HepG2 (cell line): ENCODE measurements at regions not wholly inside any gene's neighbourhood (a gene's known extent, or its start where the extent isn't known, plus 50 kb on each side); places are given as distances from the start of the nearest gene placed in this dataset.

Source experiments
- ATAC-seq: fragments of 200-7000 bp; cut with Tn5 transposase; 3 replicates; pipeline ENCODE4 v1.9.1; 2020; ENCODE audit warnings: mild to moderate bottlenecking, moderate library complexity
- BruUV-seq: library from RNA; stranded (reverse); fragments of 400-500 nt; replicated peaks from 2 replicates; lab custom pipeline; 2021; lab: Mats Ljungman, UMichigan
- CTCF ChIA-PET: fragments of 300-600 bp; formaldehyde crosslinking; extraction: SDS; loops from one replicate; lab custom pipeline; 2021; ENCODE audit warnings: low total read pairs, inconsistent platforms, low intra/inter-chr PET ratio; lab: Yijun Ruan, JAX
- POLR2A ChIA-PET: fragments of 350-600 bp; sonication (Branson Sonifier 250); formaldehyde crosslinking; loops from one replicate; lab custom pipeline; 2020; ENCODE audit warnings: antibody characterized with exemption, inconsistent platforms; lab: Yijun Ruan, JAX
- DNase-seq: peaks from one replicate; pipeline ENCODE4 v3.0.0-alpha.2; 2015; ENCODE audit warnings: low spot score
- FAIRE-seq: peaks from 3 replicates; lab custom pipeline; 2011; peaks lifted over from hg19 to GRCh38; lab: Jason Lieb, UNC
- H2AFZ ChIP-seq: one replicate; pipeline ENCODE4 v1.6.1; 2011; ENCODE audit warnings: low read length, inconsistent platforms
- H3K27ac ChIP-seq: fragments of 300-600 bp; 3 replicates; pipeline ENCODE4 v1.8.0; 2011; ENCODE audit warnings: mixed run types, mild to moderate bottlenecking, mixed read lengths, low read length, inconsistent platforms; ENCODE audit not compliant: insufficient read depth; ENCODE audit errors: extremely low read length
- H3K27me3 ChIP-seq, 2 experiments: fragments of 200-600 bp in 1 of 2; 2 replicates in 1 of 2; 3 replicates in 1 of 2; pipeline versions ENCODE4 v1.6.0 to v1.8.0; 2011; ENCODE audit warnings: low read length in 2 of 2, mild to moderate bottlenecking in 2 of 2, moderate library complexity in 2 of 2, inconsistent platforms in 1 of 2; ENCODE audit not compliant: insufficient read depth in 2 of 2, control insufficient read depth in 1 of 2
- H3K36me3 ChIP-seq, 2 experiments: fragments of 200-600 bp in 1 of 2; replicated peaks in 1 of 2; 2 replicates in 1 of 2; 3 replicates in 1 of 2; pipeline versions ENCODE4 v1.5.1 to v1.8.0; 2011; ENCODE audit warnings: low read length in 2 of 2, inconsistent platforms in 1 of 2; ENCODE audit not compliant: insufficient read depth in 2 of 2, control insufficient read depth in 1 of 2
- H3K4me1 ChIP-seq: 2 replicates; pipeline ENCODE4 v1.5.1; 2012; ENCODE audit warnings: low read length, inconsistent platforms; ENCODE audit not compliant: insufficient read depth
- H3K4me2 ChIP-seq: 2 replicates; pipeline ENCODE4 v1.6.0; 2011; ENCODE audit warnings: low read depth, low read length, inconsistent platforms
- H3K4me3 ChIP-seq, 3 experiments: fragments of 200-600 bp in 1 of 3; sonication (generic), shearing (Covaris generic) in 1 of 3; replicated peaks in 1 of 3; 2 replicates each; pipeline ENCODE4 v1.5.1; 2011 to 2016; ENCODE audit warnings: low read length in 3 of 3, inconsistent platforms in 2 of 3, low read depth in 2 of 3, mild to moderate bottlenecking in 2 of 3, control low read depth in 1 of 3, mixed read lengths in 1 of 3; ENCODE audit not compliant: insufficient read depth in 1 of 3
- H3K79me2 ChIP-seq: one replicate; pipeline ENCODE4 v1.6.1; 2011; ENCODE audit warnings: low read length, inconsistent platforms; ENCODE audit not compliant: insufficient read depth
- H3K9ac ChIP-seq: 2 replicates; pipeline ENCODE4 v1.6.0; 2011; ENCODE audit warnings: mild to moderate bottlenecking, low read depth, low read length, inconsistent platforms; ENCODE audit not compliant: insufficient read depth
- H3K9me3 ChIP-seq: 2 replicates; pipeline ENCODE4 v1.5.1; 2012; ENCODE audit warnings: mild to moderate bottlenecking, low read length
- H4K20me1 ChIP-seq: 2 replicates; pipeline ENCODE4 v1.6.0; 2011; ENCODE audit warnings: inconsistent platforms, mild to moderate bottlenecking, low read length, moderate library complexity; ENCODE audit not compliant: insufficient read depth
- DMTF1 ChIP-seq: sonication (generic); formaldehyde crosslinking; IDR thresholded peaks from 2 replicates; pipeline ENCODE4 v1.4.0; 2020; ENCODE audit warnings: mild to moderate bottlenecking, missing genetic modification reagents
- NCOA1 ChIP-seq: sonication (generic); formaldehyde crosslinking; IDR thresholded peaks from 2 replicates; pipeline ENCODE4 v1.9.0; 2021; ENCODE audit warnings: missing genetic modification reagents
- PAF1 ChIP-seq: IDR thresholded peaks from 2 replicates; pipeline ENCODE4 v1.6.1; 2016; ENCODE audit warnings: missing genetic modification reagents, missing compliant biosample characterization
- PLSCR1 ChIP-seq: sonication (generic); formaldehyde crosslinking; IDR thresholded peaks from 2 replicates; pipeline ENCODE4 v1.5.0; 2020; ENCODE audit warnings: missing genetic modification reagents, mild to moderate bottlenecking, borderline replicate concordance
- RFX3 ChIP-seq: IDR thresholded peaks from 2 replicates; pipeline ENCODE4 v1.6.1; 2016; ENCODE audit warnings: missing biosample characterization, missing genetic modification reagents
- SNAI1 ChIP-seq: sonication (generic); formaldehyde crosslinking; IDR thresholded peaks from 2 replicates; pipeline ENCODE4 v1.5.0; 2020; ENCODE audit warnings: mild to moderate bottlenecking, missing genetic modification reagents, borderline replicate concordance
- SP2 ChIP-seq: sonication (generic); formaldehyde crosslinking; IDR thresholded peaks from 2 replicates; pipeline ENCODE4 v1.5.1; 2020; ENCODE audit warnings: mild to moderate bottlenecking, missing genetic modification reagents
- SYNCRIP ChIP-seq: fragments of 200-400 bp; formaldehyde crosslinking; IDR thresholded peaks from 2 replicates; pipeline ENCODE4 v1.6.1; 2018; ENCODE audit warnings: mild to moderate bottlenecking, low read depth, low read length; ENCODE audit not compliant: insufficient read depth
- ZNF235 ChIP-seq: sonication (generic); formaldehyde crosslinking; IDR thresholded peaks from 2 replicates; pipeline ENCODE4 v1.8.1; 2023; ENCODE audit warnings: mild to moderate bottlenecking, missing genetic modification reagents, borderline replicate concordance
- ZNF629 ChIP-seq: sonication (generic); formaldehyde crosslinking; conservative IDR thresholded peaks from 2 replicates; pipeline ENCODE4 v1.5.0; 2020; ENCODE audit warnings: missing genetic modification reagents
- WGBS: methylation state at CpG from one replicate; pipeline ENCODE4 v1.1.6; 2017; ENCODE audit warnings: low lambda C conversion rate; 5-methylcytosine and 5-hydroxymethylcytosine counted together
- in situ Hi-C: cut with HindIII; loops from 2 replicates; pipeline ENCODE4 v1.10.0; 2017; ENCODE audit warnings: low pct_unique_long_range_greater_than_20kb; ENCODE audit not compliant: extremely low pct_ligation_motif_present
- intact Hi-C: fragments of 100-400 bp; cut with micrococcal nuclease; formaldehyde crosslinking; loops from one replicate; pipeline ENCODE4 v1.10.0; 2022; ENCODE audit not compliant: unreplicated experiment
- TF ChIP-seq, protein P1 (sequence below): sonication (generic); formaldehyde crosslinking; IDR thresholded peaks from 2 replicates; pipeline ENCODE4 v1.9.0; 2022; ENCODE audit warnings: missing genetic modification reagents, mild to moderate bottlenecking, borderline replicate concordance
- TF ChIP-seq, protein P2 (sequence below): sonication (generic); formaldehyde crosslinking; conservative IDR thresholded peaks from 2 replicates; pipeline ENCODE4 v1.8.0; 2022; ENCODE audit warnings: mild to moderate bottlenecking, moderate library complexity, missing genetic modification reagents
- TF ChIP-seq, protein P3 (sequence below): sonication (generic); formaldehyde crosslinking; IDR thresholded peaks from 2 replicates; pipeline ENCODE4 v1.8.0; 2022; ENCODE audit warnings: mild to moderate bottlenecking, missing genetic modification reagents, borderline replicate concordance

- no peak for TF ChIP-seq DMTF1 (CRISPR knock-in tag)
- TF ChIP-seq, protein P1, sequence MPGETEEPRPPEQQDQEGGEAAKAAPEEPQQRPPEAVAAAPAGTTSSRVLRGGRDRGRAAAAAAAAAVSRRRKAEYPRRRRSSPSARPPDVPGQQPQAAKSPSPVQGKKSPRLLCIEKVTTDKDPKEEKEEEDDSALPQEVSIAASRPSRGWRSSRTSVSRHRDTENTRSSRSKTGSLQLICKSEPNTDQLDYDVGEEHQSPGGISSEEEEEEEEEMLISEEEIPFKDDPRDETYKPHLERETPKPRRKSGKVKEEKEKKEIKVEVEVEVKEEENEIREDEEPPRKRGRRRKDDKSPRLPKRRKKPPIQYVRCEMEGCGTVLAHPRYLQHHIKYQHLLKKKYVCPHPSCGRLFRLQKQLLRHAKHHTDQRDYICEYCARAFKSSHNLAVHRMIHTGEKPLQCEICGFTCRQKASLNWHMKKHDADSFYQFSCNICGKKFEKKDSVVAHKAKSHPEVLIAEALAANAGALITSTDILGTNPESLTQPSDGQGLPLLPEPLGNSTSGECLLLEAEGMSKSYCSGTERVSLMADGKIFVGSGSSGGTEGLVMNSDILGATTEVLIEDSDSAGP: no peak
Measured at GRCh38 chr3:141816958-141817357, 53.8 kb downstream of the GRK7 start (continued).

GRCh38 chr3:141825216-141826011 is 51.0 kb upstream of the ATP1B3 start:
- Histone ChIP-seq H3K36me3 (no peaks in the 10 kb centered on the region), H3K79me2 (no peaks in the 10 kb centered on the region), H3K4me2 (no peak overlapping the region), H4K20me1 (no peaks in the 10 kb centered on the region), H3K9me3 (no peaks in the 10 kb centered on the region), H3K4me1 (no peaks in the 10 kb centered on the region), H3K9ac (no peak overlapping the region), H3K27me3 (peaks cover 0 to 8% of the 10 kb centered on the region in 2 experiments; a peak in 2 of 5 replicates), H3K4me3 (no peak overlapping the region), H3K27ac (no peak overlapping the region), H2AFZ (no peak overlapping the region)
- no peak for DNase-seq
- no peak for ATAC-seq
- in situ Hi-C loops: no loop called here
- 39% methylated on average over 7 of the region's 7 CpGs for WGBS
- ChIA-PET POLR2A (no interaction called here), CTCF (no interaction called here)
- no TSS peak for BruUV-seq
- intact Hi-C loops: no loop called here
- FAIRE-seq: no peak
- TF ChIP-seq, protein P2, sequence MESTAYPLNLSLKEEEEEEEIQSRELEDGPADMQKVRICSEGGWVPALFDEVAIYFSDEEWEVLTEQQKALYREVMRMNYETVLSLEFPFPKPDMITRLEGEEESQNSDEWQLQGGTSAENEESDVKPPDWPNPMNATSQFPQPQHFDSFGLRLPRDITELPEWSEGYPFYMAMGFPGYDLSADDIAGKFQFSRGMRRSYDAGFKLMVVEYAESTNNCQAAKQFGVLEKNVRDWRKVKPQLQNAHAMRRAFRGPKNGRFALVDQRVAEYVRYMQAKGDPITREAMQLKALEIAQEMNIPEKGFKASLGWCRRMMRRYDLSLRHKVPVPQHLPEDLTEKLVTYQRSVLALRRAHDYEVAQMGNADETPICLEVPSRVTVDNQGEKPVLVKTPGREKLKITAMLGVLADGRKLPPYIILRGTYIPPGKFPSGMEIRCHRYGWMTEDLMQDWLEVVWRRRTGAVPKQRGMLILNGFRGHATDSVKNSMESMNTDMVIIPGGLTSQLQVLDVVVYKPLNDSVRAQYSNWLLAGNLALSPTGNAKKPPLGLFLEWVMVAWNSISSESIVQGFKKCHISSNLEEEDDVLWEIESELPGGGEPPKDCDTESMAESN (CRISPR knock-in tag): no peak
- TF ChIP-seq SP2: no peak
- TF ChIP-seq, protein P3, sequence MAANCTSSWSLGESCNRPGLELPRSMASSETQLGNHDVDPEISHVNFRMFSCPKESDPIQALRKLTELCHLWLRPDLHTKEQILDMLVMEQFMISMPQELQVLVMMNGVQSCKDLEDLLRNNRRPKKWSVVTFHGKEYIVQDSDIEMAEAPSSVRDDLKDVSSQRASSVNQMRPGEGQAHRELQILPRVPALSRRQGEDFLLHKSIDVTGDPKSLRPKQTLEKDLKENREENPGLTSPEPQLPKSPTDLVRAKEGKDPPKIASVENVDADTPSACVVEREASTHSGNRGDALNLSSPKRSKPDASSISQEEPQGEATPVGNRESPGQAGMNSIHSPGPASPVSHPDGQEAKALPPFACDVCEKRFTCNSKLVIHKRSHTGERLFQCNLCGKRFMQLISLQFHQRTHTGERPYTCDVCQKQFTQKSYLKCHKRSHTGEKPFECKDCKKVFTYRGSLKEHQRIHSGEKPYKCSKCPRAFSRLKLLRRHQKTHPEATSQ: no peak
- TF ChIP-seq PAF1 (CRISPR knock-in tag): no peak
- TF ChIP-seq RFX3 (CRISPR knock-in tag): no peak
- TF ChIP-seq ZNF629 (CRISPR knock-in tag): no peak
- TF ChIP-seq ZNF235 (CRISPR knock-in tag): no peak
- TF ChIP-seq PLSCR1 (CRISPR knock-in tag): no peak
- no peak for TF ChIP-seq SNAI1 (CRISPR knock-in tag)
- TF ChIP-seq NCOA1 (CRISPR knock-in tag): no peak
- no peak for TF ChIP-seq SYNCRIP
